IMR-90 (cell line): ENCODE measurements at regions not wholly inside any gene's neighbourhood (a gene's known extent, or its start where the extent isn't known, plus 50 kb on each side); places are given as distances from the start of the nearest gene placed in this dataset.

Source experiments
- ATAC-seq: fragments of 200-7000 bp; cut with Tn5 transposase; 2 replicates; pipeline ENCODE4 v1.9.1; 2020; ENCODE audit warnings: low read depth, mild to moderate bottlenecking, moderate library complexity
- BruUV-seq: library from RNA; stranded (reverse); fragments of 400-500 nt; replicated peaks from 2 replicates; lab custom pipeline; 2021; lab: Mats Ljungman, UMichigan
- CTCF ChIA-PET: fragments of 300-600 bp; formaldehyde crosslinking; extraction: SDS; loops from one replicate; lab custom pipeline; 2021; ENCODE audit warnings: antibody characterized with exemption; lab: Yijun Ruan, JAX
- POLR2A ChIA-PET: fragments of 300-600 bp; sonication (Branson Sonifier 250); formaldehyde crosslinking; loops from one replicate; lab custom pipeline; 2022; ENCODE audit warnings: antibody characterized with exemption; ENCODE audit not compliant: unreplicated experiment; lab: Charles Lee
- DNase-seq: peaks from one replicate; pipeline ENCODE4 v3.0.0; 2013
- H2AFZ ChIP-seq: replicated peaks from 2 replicates; pipeline ENCODE3; 2013; ENCODE audit warnings: low read length, mild to moderate bottlenecking; ENCODE audit not compliant: poor library complexity
- H2AK5ac ChIP-seq: 2 replicates; pipeline ENCODE4 v1.6.1; 2013; ENCODE audit warnings: low read depth, low read length, inconsistent platforms
- H2AK9ac ChIP-seq: replicated peaks from 2 replicates; pipeline ENCODE3; 2013; ENCODE audit warnings: mild to moderate bottlenecking, low read depth, low read length, moderate library complexity; ENCODE audit not compliant: poor library complexity
- H2BK120ac ChIP-seq: 2 replicates; pipeline ENCODE4 v1.6.1; 2013; ENCODE audit warnings: low read depth, low read length, inconsistent platforms
- H2BK15ac ChIP-seq: 3 replicates; pipeline ENCODE4 v1.6.1; 2013; ENCODE audit warnings: low read depth, low read length, inconsistent platforms
- H2BK20ac ChIP-seq: 2 replicates; pipeline ENCODE4 v1.6.1; 2013; ENCODE audit warnings: low read depth, mild to moderate bottlenecking, inconsistent platforms, low read length, moderate library complexity
- H2BK5ac ChIP-seq: 2 replicates; pipeline ENCODE4 v1.6.1; 2013; ENCODE audit warnings: mild to moderate bottlenecking, low read depth, low read length, inconsistent platforms; ENCODE audit not compliant: poor library complexity, severe bottlenecking
- H3K14ac ChIP-seq: replicated peaks from 2 replicates; pipeline ENCODE4 v1.6.1; 2013; ENCODE audit warnings: low read depth, low read length, inconsistent platforms
- H3K18ac ChIP-seq: 2 replicates; pipeline ENCODE4 v1.6.1; 2013; ENCODE audit warnings: low read depth, low read length, control low read depth
- H3K23ac ChIP-seq: 2 replicates; pipeline ENCODE4 v1.6.1; 2013; ENCODE audit warnings: low read depth, low read length, inconsistent platforms
- H3K27ac ChIP-seq: 2 replicates; pipeline ENCODE4 v1.5.1; 2013; ENCODE audit warnings: mild to moderate bottlenecking, control low read depth, low read length; ENCODE audit not compliant: insufficient read depth
- H3K27me3 ChIP-seq: 2 replicates; pipeline ENCODE4 v1.6.1; 2013; ENCODE audit warnings: low read length; ENCODE audit not compliant: control insufficient read depth, insufficient read depth
- H3K36me3 ChIP-seq: 2 replicates; pipeline ENCODE4 v1.6.1; 2013; ENCODE audit warnings: low read length, mixed read lengths; ENCODE audit not compliant: control insufficient read depth, insufficient read depth
- H3K4ac ChIP-seq: 2 replicates; pipeline ENCODE4 v1.6.1; 2013; ENCODE audit warnings: low read depth, low read length, inconsistent platforms
- H3K4me1 ChIP-seq: 2 replicates; pipeline ENCODE4 v1.6.1; 2013; ENCODE audit warnings: low read length, mixed read lengths; ENCODE audit not compliant: control insufficient read depth, insufficient read depth
- H3K4me2 ChIP-seq: 2 replicates; pipeline ENCODE4 v1.6.1; 2013; ENCODE audit warnings: low read depth, mild to moderate bottlenecking, control low read depth, low read length, moderate library complexity
- H3K4me3 ChIP-seq: 2 replicates; pipeline ENCODE4 v1.5.1; 2013; ENCODE audit warnings: low read depth, mild to moderate bottlenecking, control low read depth, low read length, moderate library complexity; ENCODE audit not compliant: insufficient read depth
- H3K56ac ChIP-seq: 2 replicates; pipeline ENCODE4 v1.6.1; 2013; ENCODE audit warnings: low read length, inconsistent platforms; ENCODE audit not compliant: insufficient read depth; ENCODE audit errors: extremely low read depth
- H3K79me1 ChIP-seq, 2 experiments: 2 replicates each; pipeline ENCODE4 v1.6.1; 2013; ENCODE audit warnings: low read length in 2 of 2, inconsistent platforms in 1 of 2, low read depth in 1 of 2
- H3K9ac ChIP-seq: 2 replicates; pipeline ENCODE4 v1.6.1; 2013; ENCODE audit warnings: low read depth, low read length, control low read depth
- H3K9me1 ChIP-seq: 2 replicates; pipeline ENCODE4 v1.6.1; 2013; ENCODE audit warnings: low read length, inconsistent platforms; ENCODE audit not compliant: insufficient read depth
- H3K9me3 ChIP-seq: 2 replicates; pipeline ENCODE4 v1.6.1; 2013; ENCODE audit warnings: low read length; ENCODE audit not compliant: control insufficient read depth, insufficient read depth
- H4K20me1 ChIP-seq: 2 replicates; pipeline ENCODE4 v1.6.1; 2013; ENCODE audit warnings: low read length, inconsistent platforms; ENCODE audit not compliant: insufficient read depth
- H4K5ac ChIP-seq: 2 replicates; pipeline ENCODE4 v1.6.1; 2013; ENCODE audit warnings: mild to moderate bottlenecking, low read depth, low read length, control low read depth
- H4K8ac ChIP-seq, 2 experiments: 2 replicates each; pipeline ENCODE4 v1.6.1; 2013; ENCODE audit warnings: low read depth in 2 of 2, low read length in 2 of 2, control low read depth in 1 of 2, inconsistent platforms in 1 of 2
- H4K91ac ChIP-seq: 2 replicates; pipeline ENCODE4 v1.6.1; 2013; ENCODE audit warnings: low read depth, low read length, inconsistent platforms; ENCODE audit not compliant: insufficient read depth
- BHLHE40 ChIP-seq: fragments of 150-350 bp; IDR thresholded peaks from 2 replicates; pipeline ENCODE4 v1.6.1; 2016; ENCODE audit warnings: mild to moderate bottlenecking, low read depth, low read length
- CEBPB ChIP-seq: IDR thresholded peaks from 2 replicates; pipeline ENCODE4 v1.6.1; 2012; ENCODE audit warnings: low read depth, low read length, improper control_type of control experiment
- CHD1 ChIP-seq: IDR thresholded peaks from 2 replicates; pipeline ENCODE4 v1.6.1; 2012; ENCODE audit warnings: low read depth, low read length, improper control_type of control experiment
- CTCF ChIP-seq: conservative IDR thresholded peaks from 2 replicates; pipeline ENCODE4 v1.5.1; 2012; ENCODE audit warnings: mild to moderate bottlenecking, low read depth, low read length, improper control_type of control experiment
- ELK1 ChIP-seq: fragments of 150-350 bp; IDR thresholded peaks from 2 replicates; pipeline ENCODE4 v1.6.1; 2016; ENCODE audit warnings: low read depth, mild to moderate bottlenecking, low read length, moderate library complexity, borderline replicate concordance
- FOS ChIP-seq: fragments of 150-350 bp; IDR thresholded peaks from 2 replicates; pipeline ENCODE4 v1.6.1; 2016; ENCODE audit warnings: low read depth, low read length
- MAFK ChIP-seq: IDR thresholded peaks from 2 replicates; pipeline ENCODE4 v1.6.1; 2012; ENCODE audit warnings: low read depth, low read length, improper control_type of control experiment
- MAZ ChIP-seq: IDR thresholded peaks from 2 replicates; pipeline ENCODE4 v1.6.1; 2012; ENCODE audit warnings: low read depth, mild to moderate bottlenecking, low read length, improper control_type of control experiment, moderate library complexity, borderline replicate concordance
- MXI1 ChIP-seq: IDR thresholded peaks from 2 replicates; pipeline ENCODE4 v1.6.1; 2012; ENCODE audit warnings: low read depth, mild to moderate bottlenecking, low read length, moderate library complexity, borderline replicate concordance
- NFE2L2 ChIP-seq: fragments of 150-350 bp; IDR thresholded peaks from 2 replicates; pipeline ENCODE4 v1.6.1; 2016; ENCODE audit warnings: low read depth, mild to moderate bottlenecking, low read length
- POLR2A ChIP-seq: IDR thresholded peaks from 2 replicates; pipeline ENCODE4 v1.6.1; 2012; ENCODE audit warnings: mild to moderate bottlenecking, low read depth, low read length
- RAD21 ChIP-seq: IDR thresholded peaks from 2 replicates; pipeline ENCODE4 v1.6.1; 2012; ENCODE audit warnings: low read length, improper control_type of control experiment
- RCOR1 ChIP-seq: IDR thresholded peaks from 2 replicates; pipeline ENCODE4 v1.6.1; 2012; ENCODE audit warnings: mild to moderate bottlenecking, low read length, improper control_type of control experiment; ENCODE audit not compliant: insufficient replicate concordance
- RFX5 ChIP-seq: IDR thresholded peaks from 2 replicates; pipeline ENCODE4 v1.8.0; 2012; ENCODE audit warnings: low read depth, mild to moderate bottlenecking, low read length, moderate library complexity
- SMC3 ChIP-seq: fragments of 150-350 bp; IDR thresholded peaks from 2 replicates; pipeline ENCODE4 v1.6.1; 2016; ENCODE audit warnings: low read depth, mild to moderate bottlenecking, antibody characterized with exemption, low read length, moderate library complexity
- USF2 ChIP-seq: fragments of 150-350 bp; IDR thresholded peaks from 2 replicates; pipeline ENCODE4 v1.6.1; 2017; ENCODE audit warnings: mild to moderate bottlenecking, antibody characterized with exemption, low read length, low read depth
- WGBS, 2 experiments: methylation state at CpG; one replicate each; pipeline versions ENCODE4 v1.1.5 to v1.1.7; 2013; ENCODE audit warnings: missing lambda C conversion rate in 2 of 2; ENCODE audit not compliant: insufficient read length in 1 of 2; ENCODE audit errors: extremely low coverage in 2 of 2; 5-methylcytosine and 5-hydroxymethylcytosine counted together
- dilution Hi-C: fragments of 300-500 bp; cut with HindIII; formaldehyde crosslinking; loops from one replicate; pipeline ENCODE4 v1.14.3; 2018; ENCODE audit warnings: low sequenced_read_pairs; ENCODE audit not compliant: unreplicated experiment
- in situ Hi-C: fragments of 300-500 bp; cut with MboI; formaldehyde crosslinking; loops from 3 replicates; pipeline ENCODE4 v1.14.3; 2019; ENCODE audit warnings: low sequenced_read_pairs, inconsistent platforms, mixed read lengths
- intact Hi-C: fragments of 100-400 bp; cut with micrococcal nuclease; formaldehyde crosslinking; loops from 2 replicates; pipeline ENCODE4 v1.10.0; 2022

GRCh38 chr17:31605761-31606160 lies 214.3 kb downstream of the RAB11FIP4 start:
- Histone ChIP-seq H3K23ac (no peak overlapping the region), H4K5ac (no peak overlapping the region), H3K9me3 (no peaks in the 10 kb centered on the region), H4K8ac (no peak overlapping the region), H3K14ac (no peak overlapping the region), H3K4me1 (no peaks in the 10 kb centered on the region), H4K20me1 (no peaks in the 10 kb centered on the region), H3K4me3 (no peak overlapping the region), H2AK9ac (no peak overlapping the region), H4K91ac (no peak overlapping the region), H3K27ac (no peak overlapping the region), H3K56ac (no peak overlapping the region), H3K4ac (no peak overlapping the region), H3K9me1 (peaks cover 4% of the 10 kb centered on the region), H3K9ac (no peak overlapping the region), H2BK15ac (no peak overlapping the region), H3K18ac (no peak overlapping the region), H2BK20ac (no peak overlapping the region), H2BK5ac (no peak overlapping the region), H3K27me3 (no peaks in the 10 kb centered on the region), H3K4me2 (no peak overlapping the region), H3K79me1 (no peaks in the 10 kb centered on the region), H2AFZ (no peak overlapping the region), H2BK120ac (no peak overlapping the region), H3K36me3 (no peaks in the 10 kb centered on the region), H2AK5ac (no peak overlapping the region; the same call in 1 of the 2 replicates)
- no TSS peak for BruUV-seq
- DNase-seq (no peak), ATAC-seq (no peak)
- POLR2A ChIA-PET, result no interaction called here
- dilution Hi-C loops, result no loop called here
- in situ Hi-C loops, result no loop called here
- 100% methylated on average over 1 of the region's 1 CpG; no CpG with 5 or more reads in 1 of the 2 experiments for WGBS, 2 experiments
- no peak for TF ChIP-seq RAD21
- TF ChIP-seq POLR2A, result no peak
- no peak for TF ChIP-seq NFE2L2
- no peak for TF ChIP-seq MXI1
- no peak for TF ChIP-seq MAFK
- no peak for TF ChIP-seq RCOR1
- no peak for TF ChIP-seq RFX5
- no peak for TF ChIP-seq USF2
- no peak for TF ChIP-seq FOS
- TF ChIP-seq BHLHE40, result no peak
- TF ChIP-seq MAZ, result no peak
- no peak for TF ChIP-seq ELK1
- no peak for TF ChIP-seq SMC3
- TF ChIP-seq CTCF, result no peak
- TF ChIP-seq CEBPB, result no peak
- TF ChIP-seq CHD1, result no peak
- intact Hi-C loops, result no loop called here
- CTCF ChIA-PET, result no interaction called here
